ENCODE measurements at regions not wholly inside any gene's neighbourhood (a gene's known extent, or its start where the extent isn't known, plus 50 kb on each side); places are given as distances from the start of the nearest gene placed in this dataset.

GRCh38 chr10:53487019-53487983 lies 714.7 kb upstream of the MBL2 start:
- TF ChIP-seq CTCF (IDR thresholded peaks at IDR 0.05 in 4 of 5, conservative IDR thresholded peaks at IDR 0.05 in 1 of 5) (no peak), POLR2A (IDR thresholded peaks at IDR 0.05) (no peak)
